Parathyroid adenoma (tissue), 2 donors: ENCODE measurements at regions not wholly inside any gene's neighbourhood (a gene's known extent, or its start where the extent isn't known, plus 50 kb on each side); places are given as distances from the start of the nearest gene placed in this dataset.

Experiments used
- H2AFZ ChIP-seq: fragments of 300-600 bp; sonication (generic); one replicate; pipeline ENCODE4 v1.7.0; 2017; ENCODE audit warnings: antibody characterized with exemption, mild to moderate bottlenecking
- H3K27ac ChIP-seq: fragments of 300-600 bp; sonication (generic); one replicate; pipeline ENCODE4 v1.7.0; 2017
- H3K27me3 ChIP-seq: fragments of 300-600 bp; sonication (generic); one replicate; pipeline ENCODE4 v1.7.0; 2017; ENCODE audit warnings: low read length; ENCODE audit not compliant: control insufficient read depth, insufficient read depth
- H3K36me3 ChIP-seq: fragments of 300-600 bp; sonication (generic); one replicate; pipeline ENCODE4 v1.7.0; 2017; ENCODE audit warnings: low read length; ENCODE audit not compliant: control insufficient read depth, insufficient read depth
- H3K4me1 ChIP-seq: fragments of 300-600 bp; sonication (generic); one replicate; pipeline ENCODE4 v1.7.0; 2017; ENCODE audit warnings: control low read depth
- H3K4me2 ChIP-seq: fragments of 300-600 bp; sonication (generic); one replicate; pipeline ENCODE4 v1.7.0; 2017; ENCODE audit warnings: low read length
- H3K4me3 ChIP-seq: fragments of 300-600 bp; sonication (generic); one replicate; pipeline ENCODE4 v1.7.0; 2017; ENCODE audit warnings: low read depth, low read length
- H3K79me2 ChIP-seq: fragments of 300-600 bp; sonication (generic); one replicate; pipeline ENCODE4 v1.7.0; 2017; ENCODE audit warnings: control low read depth
- H3K9ac ChIP-seq: fragments of 300-600 bp; sonication (generic); one replicate; pipeline ENCODE4 v1.7.0; 2017; ENCODE audit warnings: mild to moderate bottlenecking
- H3K9me3 ChIP-seq: fragments of 300-600 bp; sonication (generic); one replicate; pipeline ENCODE4 v1.7.0; 2017; ENCODE audit warnings: low read length; ENCODE audit not compliant: control insufficient read depth
- CTCF ChIP-seq: fragments of 300-600 bp; sonication (generic); IDR thresholded peaks from one replicate; pipeline ENCODE4 v1.7.0; 2017; ENCODE audit warnings: antibody characterized with exemption, mild to moderate bottlenecking
- donor health status: primary hyperparathyroidism.

DNA sequence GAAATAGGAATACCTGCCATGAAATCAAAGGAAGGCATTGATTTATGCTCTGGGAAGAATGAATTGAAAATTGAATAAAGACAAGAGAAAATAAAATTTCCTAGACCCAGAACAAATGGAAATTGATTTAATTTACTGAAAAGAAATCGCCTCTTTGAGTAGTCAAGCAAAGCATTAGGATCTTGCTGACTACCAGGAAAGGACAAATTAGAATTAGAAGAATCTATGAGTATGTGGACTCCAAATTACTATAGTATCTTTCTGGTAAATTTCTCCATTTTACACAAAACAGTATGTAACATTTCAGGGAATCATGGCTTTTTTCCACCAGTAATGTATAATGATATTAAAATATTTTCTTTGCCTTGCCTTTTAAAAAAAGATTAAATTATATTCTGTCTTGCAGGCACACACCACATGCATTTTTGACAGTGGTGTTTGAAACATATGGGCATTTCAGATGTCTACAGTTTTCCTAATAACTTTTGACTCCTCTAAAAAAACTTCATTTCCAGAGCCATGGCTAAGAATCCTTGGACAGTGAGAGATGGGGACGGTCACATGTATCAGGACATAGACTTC, 768.7 kb upstream of the NRSN1 start:
- H3K4me2 ChIP-seq, result no peak overlapping the region
- no peak for TF ChIP-seq CTCF
- H3K36me3 ChIP-seq, result no peaks in the 10 kb centered on the region
- H3K79me2 ChIP-seq, result no peaks in the 10 kb centered on the region
- H3K9ac ChIP-seq, result no peak overlapping the region
- no peaks in the 10 kb centered on the region for H3K27me3 ChIP-seq
- H3K4me1 ChIP-seq, result no peaks in the 10 kb centered on the region
- H3K9me3 ChIP-seq, result no peaks in the 10 kb centered on the region
- no peak overlapping the region for H2AFZ ChIP-seq
- no peak overlapping the region for H3K27ac ChIP-seq
- no peak overlapping the region for H3K4me3 ChIP-seq

- Histone ChIP-seq H3K27me3 (no peaks in the 10 kb centered on the region), H3K79me2 (no peaks in the 10 kb centered on the region), H3K4me3 (no peak overlapping the region), H3K9me3 (no peaks in the 10 kb centered on the region), H2AFZ (no peak overlapping the region), H3K36me3 (no peaks in the 10 kb centered on the region), H3K4me1 (no peaks in the 10 kb centered on the region), H3K9ac (no peak overlapping the region), H3K27ac (no peak overlapping the region), H3K4me2 (no peak overlapping the region)
- TF ChIP-seq CTCF, result no peak
These were observed 760.3 kb upstream of the NRSN1 start for GRCh38 chr6:23365732-23366131.

GRCh38 chr6:23367311-23367710, 758.7 kb upstream of the NRSN1 start:
- Histone ChIP-seq H3K9ac (no peak overlapping the region), H3K4me2 (no peak overlapping the region), H3K27me3 (no peaks in the 10 kb centered on the region), H3K4me3 (no peak overlapping the region), H3K4me1 (no peaks in the 10 kb centered on the region), H3K9me3 (no peaks in the 10 kb centered on the region), H3K36me3 (no peaks in the 10 kb centered on the region), H2AFZ (no peak overlapping the region), H3K27ac (no peak overlapping the region), H3K79me2 (no peaks in the 10 kb centered on the region)
- no peak for TF ChIP-seq CTCF

DNA sequence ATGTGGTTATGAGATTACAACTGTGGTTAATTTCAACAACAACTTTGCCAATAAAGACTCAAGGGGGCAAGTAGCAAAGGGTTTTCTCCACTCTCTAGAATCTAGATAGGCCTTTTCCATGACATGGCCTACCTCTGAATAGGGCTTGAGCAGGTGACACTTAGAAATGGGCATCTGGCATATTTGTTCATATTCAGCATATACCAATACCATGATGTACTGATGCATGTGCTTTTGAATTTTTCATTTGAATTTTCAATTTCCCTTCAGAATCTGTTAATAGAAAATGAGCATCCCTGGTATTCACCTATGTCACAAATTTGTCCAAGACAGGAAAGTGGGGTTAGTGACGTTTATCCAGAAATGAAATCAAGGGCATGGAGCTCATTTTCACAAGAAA, 757.5 kb upstream of the NRSN1 start:
- Histone ChIP-seq H2AFZ (no peak overlapping the region), H3K9ac (no peak overlapping the region), H3K4me1 (no peaks in the 10 kb centered on the region), H3K27ac (no peak overlapping the region), H3K9me3 (no peaks in the 10 kb centered on the region), H3K79me2 (no peaks in the 10 kb centered on the region), H3K4me3 (no peak overlapping the region), H3K36me3 (no peaks in the 10 kb centered on the region), H3K4me2 (no peak overlapping the region), H3K27me3 (no peaks in the 10 kb centered on the region)
- no peak for TF ChIP-seq CTCF

DNA sequence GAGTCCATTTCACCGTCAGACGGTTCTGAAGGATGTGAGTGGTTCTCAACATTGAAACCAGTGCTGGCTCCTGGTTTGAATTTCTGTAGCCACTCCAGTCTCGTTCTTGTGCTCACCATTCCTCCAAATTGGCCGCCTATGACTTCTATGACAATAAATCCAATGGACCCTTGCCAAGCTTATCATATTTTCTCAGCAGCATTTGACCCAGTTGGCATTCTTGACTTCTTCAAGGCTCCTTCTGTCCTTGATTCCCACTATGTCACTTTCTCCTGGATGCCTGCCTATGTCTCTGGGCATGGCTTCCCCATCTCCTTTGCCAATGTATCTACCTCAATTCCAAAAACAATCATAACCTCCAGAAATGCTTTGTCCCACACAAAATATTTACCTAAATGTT, 756.0 kb upstream of the NRSN1 start:
- H3K4me3 ChIP-seq, result no peak overlapping the region
- H3K36me3 ChIP-seq, result no peaks in the 10 kb centered on the region
- H3K9ac ChIP-seq, result no peak overlapping the region
- no peak overlapping the region for H3K4me2 ChIP-seq
- no peaks in the 10 kb centered on the region for H3K4me1 ChIP-seq
- H3K9me3 ChIP-seq, result no peaks in the 10 kb centered on the region
- no peak overlapping the region for H2AFZ ChIP-seq
- H3K79me2 ChIP-seq, result no peaks in the 10 kb centered on the region
- TF ChIP-seq CTCF, result no peak
- no peak overlapping the region for H3K27ac ChIP-seq
- no peaks in the 10 kb centered on the region for H3K27me3 ChIP-seq
